Psoas muscle (tissue), 7 donors: ENCODE measurements at regions not wholly inside any gene's neighbourhood (a gene's known extent, or its start where the extent isn't known, plus 50 kb on each side); places are given as distances from the start of the nearest gene placed in this dataset.

Experiments
- ATAC-seq, 4 donors: fragments of 200-7000 bp; cut with Tn5 transposase; one replicate each; pipeline ENCODE4 v1.9.1; 2020; ENCODE audit warnings: moderate library complexity in 3 of 4, mild to moderate bottlenecking in 2 of 4
- DNase-seq, 2 donors: peaks; one replicate each; pipeline ENCODE4 v3.0.0-alpha.2; 2020
- H3K27ac ChIP-seq: fragments of 200-600 bp; one replicate; pipeline ENCODE4 v1.8.0; 2022
- H3K27me3 ChIP-seq, 3 donors: fragments of 200-600 bp in 1 of 3; one replicate each; pipeline versions ENCODE4 v1.6.1 to v1.8.0; 2013 to 2022; ENCODE audit warnings: low read length in 2 of 3, mild to moderate bottlenecking in 2 of 3, moderate library complexity in 1 of 3; ENCODE audit not compliant: insufficient read depth in 3 of 3
- H3K36me3 ChIP-seq, 2 donors: fragments of 200-600 bp in 1 of 2; one replicate each; pipeline versions ENCODE4 v1.6.1 to v1.8.0; 2013 to 2022; ENCODE audit warnings: low read depth in 1 of 2, mild to moderate bottlenecking in 1 of 2, moderate library complexity in 1 of 2; ENCODE audit not compliant: insufficient read depth in 1 of 2
- H3K4me1 ChIP-seq: fragments of 200-600 bp; one replicate; pipeline ENCODE4 v1.8.0; 2022
- H3K4me3 ChIP-seq: fragments of 200-600 bp; one replicate; pipeline ENCODE4 v1.8.0; 2022; ENCODE audit warnings: mild to moderate bottlenecking
- H3K9me3 ChIP-seq: fragments of 200-600 bp; one replicate; pipeline ENCODE4 v1.8.0; 2022
- CTCF ChIP-seq: fragments of 200-600 bp; IDR thresholded peaks from one replicate; pipeline ENCODE4 v1.8.0; 2022; ENCODE audit warnings: antibody characterized with exemption
- WGBS, 3 donors: extraction: QIAGEN DNeasy Blood & Tissue Kit; methylation state at CpG; one replicate each; pipeline versions ENCODE4 v1.1.6 to v1.1.7; 2013; 5-methylcytosine and 5-hydroxymethylcytosine counted together
- intact Hi-C, 2 donors: fragments of 100-400 bp; cut with DNase I; formaldehyde crosslinking; loops; one replicate each; pipeline versions ENCODE4 v1.11.0 to v1.14.2; 2022
- donor health status: healthy with polysubstance abuse.
- donor health status: DM: no; HTN: no; CAD: no; lungs with moderate emphysema.
- donor health status: Bipolar disorder and iron deficiency.
- donor health status: healthy.
- donor health status: DM: yes; HTN: yes; CAD: no.
- donor health status: DM: no; HTN: no; CAD: no.
- donor health status: DM: yes; HTN: yes; CAD: no.

- no peak for ATAC-seq
- Histone ChIP-seq H3K36me3 (no peaks in the 10 kb centered on the region), H3K27ac (no peak overlapping the region), H3K27me3 (peaks cover 0 to 5% (median 0%) of the 10 kb centered on the region in 3 donors), H3K4me1 (no peaks in the 10 kb centered on the region), H3K4me3 (no peak overlapping the region), H3K9me3 (peaks cover 6% of the 10 kb centered on the region)
- DNase-seq, result no peak
- intact Hi-C loops, result no loop called here
- WGBS, 3 donors, result 27 to 43% (median 36%) methylated on average over 4 of the region's 4 CpGs
- no peak for TF ChIP-seq CTCF
Observed at GRCh38 chr5:6281818-6282217, 96.5 kb downstream of the MED10 start.

GRCh38 chr5:6280425-6281100 lies 97.8 kb downstream of the MED10 start:
- TF ChIP-seq CTCF, result no peak
- DNase-seq, result no peak
- ATAC-seq, result no peak
- Histone ChIP-seq H3K9me3 (peaks cover 6% of the 10 kb centered on the region), H3K27ac (no peak overlapping the region), H3K36me3 (no peaks in the 10 kb centered on the region), H3K4me1 (no peaks in the 10 kb centered on the region), H3K4me3 (no peak overlapping the region), H3K27me3 (peaks cover 0 to 2% (median 0%) of the 10 kb centered on the region in 3 donors)
- intact Hi-C loops, result no loop called here
- WGBS, 3 donors, result 73 to 87% (median 73%) methylated on average over 6 of the region's 6 CpGs

- no peak overlapping the region for H3K4me3 ChIP-seq
- DNase-seq, result no peak
- intact Hi-C loops, result no loop called here
- ATAC-seq, result no peak
- 81 to 85% (median 83%) methylated on average over 5 of the region's 5 CpGs for WGBS, 3 donors
- TF ChIP-seq CTCF, result no peak
- H3K4me1 ChIP-seq, result no peaks in the 10 kb centered on the region
- no peaks in the 10 kb centered on the region for H3K36me3 ChIP-seq
- peaks cover 6% of the 10 kb centered on the region for H3K9me3 ChIP-seq
- no peak overlapping the region for H3K27ac ChIP-seq
- H3K27me3 ChIP-seq, result no peaks in the 10 kb centered on the region
Observed at GRCh38 chr5:6279607-6280006, 98.7 kb downstream of the MED10 start.

- H3K27me3 ChIP-seq, result peaks cover 0 to 5% (median 2%) of the 10 kb centered on the region in 3 donors
- no peaks in the 10 kb centered on the region for H3K4me1 ChIP-seq
- H3K9me3 ChIP-seq, result no peaks in the 10 kb centered on the region
- ATAC-seq (no peak), DNase-seq (no peak)
- H3K4me3 ChIP-seq, result no peak overlapping the region
- TF ChIP-seq CTCF, result no peak
- no peaks in the 10 kb centered on the region for H3K36me3 ChIP-seq
- 58 to 67% (median 60%) methylated on average over 2 of the region's 2 CpGs for WGBS, 3 donors
- intact Hi-C loops, result no loop called here
- no peak overlapping the region for H3K27ac ChIP-seq
Observed at GRCh38 chr5:6274846-6275543, 103.4 kb downstream of the MED10 start.
